WTC11 (cell line): ENCODE measurements at regions not wholly inside any gene's neighbourhood (a gene's known extent, or its start where the extent isn't known, plus 50 kb on each side); places are given as distances from the start of the nearest gene placed in this dataset.

ENCODE experiments used
- ATAC-seq: fragments of 200-7000 bp; cut with Tn5 transposase; 2 replicates; pipeline ENCODE4 v1.10.0; 2021; ENCODE audit warnings: mild to moderate bottlenecking, moderate library complexity
- CTCF ChIA-PET: fragments of 300-600 bp; sonication (Branson Sonifier 250); formaldehyde crosslinking; loops from one replicate; lab custom pipeline; 2021; ENCODE audit warnings: antibody characterized with exemption; lab: Charles Lee
- POLR2A ChIA-PET: fragments of 350-600 bp; sonication (Branson Sonifier 250); formaldehyde crosslinking; loops from one replicate; lab custom pipeline; 2021; ENCODE audit warnings: antibody characterized with exemption; lab: Charles Lee
- DNase-seq: peaks from one replicate; pipeline ENCODE4 v3.0.0; 2021; ENCODE audit warnings: low spot score
- H3K27ac Mint-ChIP-seq: 2 replicates; pipeline ENCODE4 v1.8.0; 2021; ENCODE audit warnings: mixed read lengths
- H3K27me3 Mint-ChIP-seq: 2 replicates; pipeline ENCODE4 v1.8.0; 2021; ENCODE audit warnings: low read depth, mild to moderate bottlenecking, moderate library complexity, mixed read lengths
- H3K36me3 Mint-ChIP-seq: 2 replicates; pipeline ENCODE4 v1.8.0; 2021; ENCODE audit warnings: mixed read lengths
- H3K4me1 Mint-ChIP-seq: 2 replicates; pipeline ENCODE4 v1.8.0; 2022; ENCODE audit warnings: mixed read lengths
- H3K4me3 Mint-ChIP-seq: 2 replicates; pipeline ENCODE4 v1.8.0; 2021; ENCODE audit warnings: mild to moderate bottlenecking, moderate library complexity, mixed read lengths
- H3K9me3 Mint-ChIP-seq: 2 replicates; pipeline ENCODE4 v1.8.0; 2021; ENCODE audit warnings: mixed read lengths
- E2F4 ChIP-seq: sonication (generic); formaldehyde crosslinking; IDR thresholded peaks from 2 replicates; pipeline ENCODE4 v1.8.1; 2022; ENCODE audit warnings: low read depth, mild to moderate bottlenecking, moderate library complexity, missing genetic modification reagents, borderline replicate concordance
- EMX1 ChIP-seq: fragments of 250-450 bp; sonication (Bioruptor Pico); IDR thresholded peaks from 2 replicates; pipeline ENCODE4 v1.8.0; 2021; ENCODE audit warnings: mild to moderate bottlenecking
- GRHL2 ChIP-seq: fragments of 250-450 bp; sonication (Bioruptor Pico); IDR thresholded peaks from 2 replicates; pipeline ENCODE4 v1.8.0; 2022; ENCODE audit warnings: mild to moderate bottlenecking, moderate library complexity; ENCODE audit not compliant: insufficient replicate concordance, severe bottlenecking
- IRF1 ChIP-seq: sonication (generic); formaldehyde crosslinking; IDR thresholded peaks from 2 replicates; pipeline ENCODE4 v1.8.0; 2023; ENCODE audit warnings: missing genetic modification reagents
- MLX ChIP-seq: sonication (generic); formaldehyde crosslinking; IDR thresholded peaks from 2 replicates; pipeline ENCODE4 v1.8.1; 2023; ENCODE audit warnings: mild to moderate bottlenecking, missing genetic modification reagents, moderate library complexity
- MXD4 ChIP-seq: fragments of 250-450 bp; sonication (Bioruptor Pico); IDR thresholded peaks from 2 replicates; pipeline ENCODE4 v1.8.0; 2021; ENCODE audit warnings: mild to moderate bottlenecking, moderate library complexity, borderline replicate concordance
- MYBL2 ChIP-seq: sonication (generic); formaldehyde crosslinking; IDR thresholded peaks from 2 replicates; pipeline ENCODE4 v1.8.1; 2023; ENCODE audit warnings: mild to moderate bottlenecking, moderate library complexity, missing genetic modification reagents
- NR1H2 ChIP-seq: sonication (generic); formaldehyde crosslinking; IDR thresholded peaks from 2 replicates; pipeline ENCODE4 v1.9.0; 2021; ENCODE audit warnings: mild to moderate bottlenecking, moderate library complexity, missing genetic modification reagents
- NR2C2 ChIP-seq: sonication (generic); formaldehyde crosslinking; IDR thresholded peaks from 2 replicates; pipeline ENCODE4 v1.8.0; 2022; ENCODE audit warnings: mild to moderate bottlenecking, missing genetic modification reagents
- PRDM15 ChIP-seq: sonication (generic); formaldehyde crosslinking; IDR thresholded peaks from 2 replicates; pipeline ENCODE4 v1.8.0; 2022; ENCODE audit warnings: missing genetic modification reagents
- RORB ChIP-seq: fragments of 250-450 bp; sonication (Bioruptor Pico); IDR thresholded peaks from 2 replicates; pipeline ENCODE4 v1.9.0; 2021; ENCODE audit warnings: mild to moderate bottlenecking
- TEAD1 ChIP-seq: sonication (generic); formaldehyde crosslinking; IDR thresholded peaks from 2 replicates; pipeline ENCODE4 v1.8.0; 2022; ENCODE audit warnings: mild to moderate bottlenecking, missing genetic modification reagents
- TP53 ChIP-seq: sonication (generic); formaldehyde crosslinking; IDR thresholded peaks from 2 replicates; pipeline ENCODE4 v1.8.1; 2023; ENCODE audit warnings: mild to moderate bottlenecking, missing genetic modification reagents
- USF2 ChIP-seq: sonication (generic); formaldehyde crosslinking; IDR thresholded peaks from 2 replicates; pipeline ENCODE4 v1.8.1; 2023; ENCODE audit warnings: mild to moderate bottlenecking, missing genetic modification reagents, moderate library complexity
- ZNF138 ChIP-seq: sonication (generic); formaldehyde crosslinking; conservative IDR thresholded peaks from 2 replicates; pipeline ENCODE4 v1.8.1; 2022; ENCODE audit warnings: mild to moderate bottlenecking, moderate library complexity, missing genetic modification reagents
- ZNF232 ChIP-seq: sonication (generic); formaldehyde crosslinking; IDR thresholded peaks from 2 replicates; pipeline ENCODE4 v1.8.0; 2022; ENCODE audit warnings: mild to moderate bottlenecking, missing genetic modification reagents
- ZNF281 ChIP-seq: sonication (generic); formaldehyde crosslinking; IDR thresholded peaks from 2 replicates; pipeline ENCODE4 v1.8.0; 2023; ENCODE audit warnings: mild to moderate bottlenecking, missing genetic modification reagents
- ZNF317 ChIP-seq: sonication (generic); formaldehyde crosslinking; IDR thresholded peaks from 2 replicates; pipeline ENCODE4 v1.8.1; 2023; ENCODE audit warnings: low read depth, mild to moderate bottlenecking, moderate library complexity, missing genetic modification reagents, borderline replicate concordance
- ZNF532 ChIP-seq: fragments of 250-450 bp; sonication (Bioruptor Pico); IDR thresholded peaks from 2 replicates; pipeline ENCODE4 v1.9.0; 2021; ENCODE audit warnings: mild to moderate bottlenecking, borderline replicate concordance

GRCh38 chr15:36282821-36283220, 296.6 kb upstream of the CDIN1 start:
- Mint-ChIP-seq H3K27me3 (peaks cover 25% of the 10 kb centered on the region), H3K27ac (no peak overlapping the region), H3K36me3 (peaks cover 30% of the 10 kb centered on the region), H3K4me3 (no peak overlapping the region), H3K4me1 (peaks cover 38% of the 10 kb centered on the region), H3K9me3 (peaks cover 33% of the 10 kb centered on the region)
- TF ChIP-seq GRHL2 (CRISPR knock-in tag) (no peak), ZNF532 (CRISPR knock-in tag) (no peak), TEAD1 (CRISPR knock-in tag) (no peak), TP53 (no peak), MYBL2 (CRISPR knock-in tag) (no peak), IRF1 (no peak), RORB (no peak), USF2 (CRISPR knock-in tag) (no peak)
- ATAC-seq = no peak
- ChIA-PET POLR2A (no interaction called here), CTCF (no interaction called here)
- no peak for DNase-seq

- POLR2A ChIA-PET = no interaction called here
- H3K27me3 Mint-ChIP-seq = peaks cover 30% of the 10 kb centered on the region
- H3K9me3 Mint-ChIP-seq = peaks cover 13% of the 10 kb centered on the region
- peaks cover 11% of the 10 kb centered on the region for H3K36me3 Mint-ChIP-seq
- no peak overlapping the region for H3K27ac Mint-ChIP-seq
- H3K4me3 Mint-ChIP-seq = no peak overlapping the region
- TF ChIP-seq TP53 (no peak), ZNF138 (no peak)
- ATAC-seq (no peak), DNase-seq (no peak)
- CTCF ChIA-PET = no interaction called here
- H3K4me1 Mint-ChIP-seq = peaks cover 57% of the 10 kb centered on the region
Observed at GRCh38 chr15:36284911-36285310, 294.5 kb upstream of the CDIN1 start.

- ATAC-seq = no peak
- POLR2A ChIA-PET = no interaction called here
- H3K4me3 Mint-ChIP-seq = no peak overlapping the region
- TF ChIP-seq EMX1 (no peak), E2F4 (no peak), ZNF232 (CRISPR knock-in tag) (no peak), ZNF138 (no peak), PRDM15 (CRISPR knock-in tag) (no peak), ZNF317 (CRISPR knock-in tag) (no peak), NR2C2 (CRISPR knock-in tag) (no peak), MXD4 (CRISPR knock-in tag) (no peak), NR1H2 (CRISPR knock-in tag) (no peak), MLX (CRISPR knock-in tag) (no peak), ZNF281 (no peak)
Observed at GRCh38 chr15:36291501-36291900, 287.9 kb upstream of the CDIN1 start.

More at GRCh38 chr15:36291501-36291900, 287.9 kb upstream of the CDIN1 start:
- no peak overlapping the region for H3K27ac Mint-ChIP-seq
- H3K27me3 Mint-ChIP-seq = peaks cover 83% of the 10 kb centered on the region
- DNase-seq = no peak
- H3K9me3 Mint-ChIP-seq = no peaks in the 10 kb centered on the region
- CTCF ChIA-PET = no interaction called here
- H3K4me1 Mint-ChIP-seq = peaks cover 70% of the 10 kb centered on the region
- no peaks in the 10 kb centered on the region for H3K36me3 Mint-ChIP-seq
